LNCAP (cell line): ENCODE measurements at regions not wholly inside any gene's neighbourhood (a gene's known extent, or its start where the extent isn't known, plus 50 kb on each side); places are given as distances from the start of the nearest gene placed in this dataset.

Source experiments
- TF ChIP-seq, protein P1 (sequence below): fragments of 450-650 bp; IDR thresholded peaks from 2 replicates; pipeline ENCODE4 v1.5.1; 2017; ENCODE audit warnings: mild to moderate bottlenecking

DNA sequence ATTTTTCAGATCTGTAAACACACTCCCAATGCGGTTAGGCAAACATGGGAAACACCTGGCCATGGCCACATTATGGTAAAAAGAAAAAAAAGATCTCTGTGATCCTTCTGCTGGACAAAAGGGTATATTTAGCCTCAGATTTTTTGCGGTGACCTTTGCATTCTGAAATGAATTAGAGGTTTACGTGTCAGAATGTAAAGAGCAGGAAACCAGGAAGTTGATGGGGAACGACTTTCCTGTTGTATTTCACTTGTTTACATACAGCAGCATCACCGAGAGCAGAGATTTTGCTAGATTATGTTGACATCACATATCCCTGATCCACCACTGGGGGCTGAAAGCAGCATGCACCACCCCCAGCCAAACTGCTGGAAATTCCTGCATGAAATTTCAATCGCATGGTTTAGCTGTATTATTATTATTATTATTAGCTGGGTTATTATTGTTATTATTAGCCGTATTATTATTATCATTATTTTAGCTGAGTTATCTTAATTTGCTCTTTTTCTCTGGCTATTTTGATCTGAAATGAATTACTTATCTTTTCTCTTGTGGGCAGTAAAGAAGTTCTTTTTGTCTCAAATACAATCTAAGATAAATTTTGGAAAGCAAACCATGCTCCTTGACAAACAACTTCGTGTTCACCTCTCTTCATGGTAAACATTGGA, 189.4 kb downstream of the ZFP64 start:
- TF ChIP-seq, protein P1, sequence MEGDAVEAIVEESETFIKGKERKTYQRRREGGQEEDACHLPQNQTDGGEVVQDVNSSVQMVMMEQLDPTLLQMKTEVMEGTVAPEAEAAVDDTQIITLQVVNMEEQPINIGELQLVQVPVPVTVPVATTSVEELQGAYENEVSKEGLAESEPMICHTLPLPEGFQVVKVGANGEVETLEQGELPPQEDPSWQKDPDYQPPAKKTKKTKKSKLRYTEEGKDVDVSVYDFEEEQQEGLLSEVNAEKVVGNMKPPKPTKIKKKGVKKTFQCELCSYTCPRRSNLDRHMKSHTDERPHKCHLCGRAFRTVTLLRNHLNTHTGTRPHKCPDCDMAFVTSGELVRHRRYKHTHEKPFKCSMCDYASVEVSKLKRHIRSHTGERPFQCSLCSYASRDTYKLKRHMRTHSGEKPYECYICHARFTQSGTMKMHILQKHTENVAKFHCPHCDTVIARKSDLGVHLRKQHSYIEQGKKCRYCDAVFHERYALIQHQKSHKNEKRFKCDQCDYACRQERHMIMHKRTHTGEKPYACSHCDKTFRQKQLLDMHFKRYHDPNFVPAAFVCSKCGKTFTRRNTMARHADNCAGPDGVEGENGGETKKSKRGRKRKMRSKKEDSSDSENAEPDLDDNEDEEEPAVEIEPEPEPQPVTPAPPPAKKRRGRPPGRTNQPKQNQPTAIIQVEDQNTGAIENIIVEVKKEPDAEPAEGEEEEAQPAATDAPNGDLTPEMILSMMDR: no peak

DNA sequence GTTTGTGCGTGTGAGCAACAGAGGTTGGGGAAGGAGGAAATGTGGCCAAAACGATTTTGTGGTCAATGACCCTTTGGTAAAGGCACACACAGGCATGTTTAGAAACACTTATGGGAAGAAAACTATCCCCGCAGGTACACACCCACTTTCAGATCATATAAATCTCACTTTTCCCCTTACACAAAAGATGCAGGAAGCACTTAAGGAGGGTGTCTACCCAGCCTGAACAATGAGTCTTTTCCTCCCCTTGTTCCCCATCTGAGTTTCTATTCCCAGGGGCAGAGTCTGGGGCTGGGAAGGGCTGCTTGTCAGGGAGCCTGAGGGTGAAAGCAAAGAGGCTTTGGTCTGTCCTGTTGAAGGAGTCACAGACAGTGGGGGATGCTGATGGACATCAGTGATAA, 193.2 kb upstream of the SALL4 start:
- TF ChIP-seq, protein P1: no peak

DNA sequence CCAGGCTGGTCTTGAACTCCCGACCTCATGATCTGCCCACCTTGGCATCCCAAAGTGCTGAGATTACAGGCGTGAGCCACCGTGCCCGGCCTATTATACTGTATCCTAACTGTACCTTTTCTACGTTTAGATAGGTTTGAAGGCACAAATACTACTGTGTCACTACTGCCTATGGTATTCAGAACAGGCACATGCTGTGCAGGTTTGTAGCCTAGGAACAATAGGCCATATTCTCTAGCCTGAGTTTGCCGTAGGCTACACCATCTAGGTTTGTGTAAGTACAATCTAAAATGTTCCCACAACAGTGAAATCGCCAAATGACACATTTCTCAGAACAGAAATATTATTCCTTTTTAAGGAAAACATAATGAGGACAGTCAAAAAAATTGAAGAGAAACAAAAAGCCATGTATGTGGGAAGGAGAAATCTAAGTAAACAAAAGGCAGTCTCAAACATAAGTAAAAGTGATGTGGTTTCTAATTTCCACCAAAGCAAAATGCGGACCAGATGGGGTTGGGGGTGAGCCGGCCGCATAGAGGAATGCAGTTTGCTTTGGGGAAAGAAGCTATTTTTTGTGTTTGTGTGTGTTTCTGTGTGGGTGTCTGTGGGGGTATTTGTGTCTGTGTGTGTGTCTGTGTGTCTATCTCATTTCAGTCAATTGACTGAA, 192.6 kb upstream of the SALL4 start:
- TF ChIP-seq, protein P1: no peak

DNA sequence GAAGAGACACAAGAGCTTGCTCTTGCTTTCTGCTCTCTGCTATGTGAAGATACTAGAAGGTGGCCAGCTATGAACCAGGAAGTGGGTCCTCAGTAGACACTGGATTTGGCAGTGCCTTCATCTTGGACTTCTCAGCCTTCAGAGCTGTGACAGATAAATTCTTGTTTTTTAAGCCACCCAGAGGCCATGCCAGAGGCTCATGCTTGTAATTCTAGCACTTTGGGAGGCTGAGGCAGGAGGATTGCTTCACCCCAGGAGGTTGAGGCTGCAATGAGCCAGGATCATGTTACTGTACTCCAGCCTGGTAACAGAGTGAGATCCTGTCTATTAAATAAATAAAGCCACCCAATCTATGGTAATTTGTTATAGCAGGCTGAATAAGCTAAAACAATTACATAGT, 185.5 kb upstream of the SALL4 start:
- TF ChIP-seq, protein P1: no peak

DNA sequence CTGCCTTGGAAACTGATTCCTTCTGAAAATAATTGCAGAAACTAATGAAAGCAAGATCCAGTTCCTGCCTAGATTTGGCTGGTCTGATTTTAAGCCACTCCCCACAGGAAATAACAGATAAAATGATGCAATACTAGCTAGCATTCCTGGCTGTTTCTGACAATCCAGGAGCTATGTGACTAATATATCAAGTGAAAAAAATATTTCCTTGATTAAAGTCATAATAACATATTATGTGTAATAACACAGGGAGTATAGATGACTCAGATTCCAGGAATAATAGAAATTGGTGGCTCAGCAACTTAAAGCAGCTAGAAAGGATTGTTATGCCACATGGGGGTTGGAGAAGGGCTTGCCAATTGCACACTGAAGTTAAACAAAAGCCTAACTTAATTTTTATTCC, 182.7 kb upstream of the SALL4 start:
- TF ChIP-seq, protein P1: no peak

DNA sequence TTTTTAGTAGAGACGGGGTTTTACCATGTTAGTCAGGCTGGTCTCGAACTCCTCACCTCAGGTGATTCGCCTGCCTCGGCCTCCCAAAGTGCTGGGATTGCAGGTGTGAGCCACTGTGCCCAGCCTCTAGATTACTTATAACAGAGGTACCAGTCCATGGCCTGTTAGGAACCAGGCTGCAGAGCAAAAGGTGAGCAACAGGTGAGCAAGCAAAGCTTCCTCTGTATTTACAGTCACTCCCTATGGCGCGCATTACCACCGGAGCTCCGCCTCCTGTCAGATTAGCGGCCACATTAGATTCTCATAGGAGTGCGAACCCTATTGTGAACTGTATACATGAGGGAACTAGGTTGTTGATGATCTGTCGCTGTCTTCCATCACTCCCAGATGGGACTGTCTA, 178.0 kb upstream of the SALL4 start:
- TF ChIP-seq, protein P1: no peak

DNA sequence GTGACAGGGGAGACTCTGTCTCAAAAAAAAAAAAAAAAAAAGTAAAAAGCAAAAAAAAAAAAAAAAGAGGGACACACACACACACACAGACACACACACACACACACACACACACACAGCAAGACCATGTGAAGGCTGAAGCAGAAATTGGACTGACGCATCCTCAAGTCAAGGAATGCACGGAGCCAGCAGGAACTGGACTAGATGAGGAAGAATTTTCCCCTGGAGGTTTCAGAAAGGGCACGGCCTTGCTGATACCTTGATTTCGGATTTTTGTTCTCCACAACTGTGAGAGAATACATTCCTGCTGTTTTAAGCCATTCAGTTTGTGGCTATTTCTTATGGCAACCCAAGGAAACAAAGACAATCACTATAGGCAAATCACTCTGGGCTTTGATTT, 176.9 kb upstream of the SALL4 start:
- TF ChIP-seq, protein P1: no peak
